ENCODE measurements at regions not wholly inside any gene's neighbourhood (a gene's known extent, or its start where the extent isn't known, plus 50 kb on each side); places are given as distances from the start of the nearest gene placed in this dataset.

- Histone ChIP-seq H3K56ac (replicated peaks; ENCODE audit: insufficient read length, low read depth, low read length) (no peak overlapping the region), H3K4me1 (replicated peaks in 1 of 4; ENCODE audit: control insufficient read depth in 3 of 4, insufficient read depth in 4 of 4, low read length in 3 of 4) (no peaks in the 10 kb centered on the region), H4K8ac (ENCODE audit: extremely low read depth, insufficient read depth, low read length) (no peak overlapping the region), H2BK120ac (replicated peaks; ENCODE audit: low read depth, low read length) (no peak overlapping the region), H4K20me1 (replicated peaks in 1 of 2; ENCODE audit: control insufficient read depth in 1 of 2, insufficient read depth in 2 of 2, low read length in 2 of 2) (no peaks in the 10 kb centered on the region), H3K79me1 (ENCODE audit: low read depth, low read length) (no peaks in the 10 kb centered on the region), H3K4ac (replicated peaks; ENCODE audit: insufficient read length, low read depth, low read length) (no peak overlapping the region), H2BK15ac (ENCODE audit: low read length) (no peak overlapping the region), H3K14ac (ENCODE audit: insufficient read length) (no peak overlapping the region), H3K4me2 (ENCODE audit: insufficient read depth in 1 of 2, low read depth in 2 of 2, low read length in 2 of 2) (no peak overlapping the region), H3K4me3 (ENCODE audit: extremely low read depth in 1 of 4, insufficient read depth in 2 of 4, low read depth in 3 of 4, low read length in 4 of 4) (no peak overlapping the region), H3K79me2 (ENCODE audit: control insufficient read depth in 1 of 2, insufficient read depth in 2 of 2, low read length in 2 of 2) (no peaks in the 10 kb centered on the region), H3K9ac (replicated peaks in 1 of 4; ENCODE audit: extremely low read depth in 1 of 4, low read depth in 3 of 4, low read length in 3 of 4) (no peak overlapping the region), H3K9me3 (ENCODE audit: insufficient read depth in 2 of 2, low read depth in 1 of 2, low read length in 1 of 2) (peaks cover 0 to 2% of the 10 kb centered on the region in 2 experiments; a peak in 1 of 4 replicates), H3K18ac (ENCODE audit: extremely low read depth, low read length) (no peak overlapping the region), H2BK20ac (ENCODE audit: low read length) (no peak overlapping the region), H4K5ac (ENCODE audit: insufficient read length, low read depth, low read length) (no peak overlapping the region), H3K23ac (ENCODE audit: insufficient read length) (no peak overlapping the region), H2AFZ (ENCODE audit: low read length) (no peak overlapping the region), H3K36me3 (ENCODE audit: control insufficient read depth in 2 of 4, insufficient read depth in 4 of 4, low read length in 3 of 4) (no peaks in the 10 kb centered on the region; a peak in 1 of 8 replicates), H3K27ac (ENCODE audit: low read depth, low read length) (no peak overlapping the region), H3K27me3 (replicated peaks in 1 of 4; ENCODE audit: control insufficient read depth in 3 of 4, extremely low read depth in 1 of 4, insufficient read depth in 3 of 4, low read length in 3 of 4) (no peaks in the 10 kb centered on the region), H3K23me2 (ENCODE audit: low read depth, low read length) (no peaks in the 10 kb centered on the region), H4K91ac (replicated peaks; ENCODE audit: insufficient read length, low read length) (no peak overlapping the region), H2BK12ac (ENCODE audit: low read depth, low read length) (no peak overlapping the region), H2AK5ac (ENCODE audit: low read depth, low read length) (no peak overlapping the region), H2BK5ac (ENCODE audit: low read depth, low read length) (no peak overlapping the region)
- FAIRE-seq (no peak), DNase-seq (ENCODE audit: low read depth in 1 of 2, low spot score in 2 of 2) (no peak)
- WGBS, 2 experiments (ENCODE audit: extremely low coverage in 1 of 2, insufficient coverage in 1 of 2, insufficient read length in 1 of 2, insufficient replicate concordance in 2 of 2, low coverage in 1 of 2, low lambda C conversion rate in 2 of 2, missing lambda C conversion rate in 1 of 2), result 94% methylated on average over 1 of the region's 1 CpG; no CpG with 5 or more reads in 1 of the 2 experiments
- CTCF ChIA-PET (ENCODE audit: partially characterized antibody), result no interaction called here
- POLR2A ChIA-PET (ENCODE audit: partially characterized antibody), result no interaction called here
- TF ChIP-seq SIRT6 (IDR thresholded peaks at IDR 0.05; ENCODE audit: low read length) (no peak), POLR2A (IDR thresholded peaks at IDR 0.05; ENCODE audit: control extremely low read depth in 1 of 2, low read depth in 2 of 2, low read length in 2 of 2) (no peak), CREB1 (IDR thresholded peaks at IDR 0.05) (no peak), SIX5 (IDR thresholded peaks at IDR 0.05; ENCODE audit: low read depth, low read length) (no peak), JUN (IDR thresholded peaks at IDR 0.05; ENCODE audit: low read depth, low read length) (no peak), JUND (IDR thresholded peaks at IDR 0.05; ENCODE audit: low read length) (no peak), EGR1 (IDR thresholded peaks at IDR 0.05; ENCODE audit: borderline replicate concordance, low read depth, low read length) (no peak), SP2 (IDR thresholded peaks at IDR 0.05; ENCODE audit: low read length) (no peak), MAFK (IDR thresholded peaks at IDR 0.05; ENCODE audit: low read depth, low read length) (no peak), BRCA1 (IDR thresholded peaks at IDR 0.05; ENCODE audit: low read depth, low read length) (no peak), E2F6 (IDR thresholded peaks at IDR 0.05) (no peak), CTBP2 (IDR thresholded peaks at IDR 0.05; ENCODE audit: borderline replicate concordance, insufficient read depth, insufficient read length, low read length) (no peak), SAP30 (IDR thresholded peaks at IDR 0.05; ENCODE audit: insufficient read depth, insufficient replicate concordance, low read length) (no peak), GABPA (IDR thresholded peaks at IDR 0.05; ENCODE audit: borderline replicate concordance, insufficient read depth, low read length) (no peak)
Measured at GRCh38 chr13:104309431-104309830, 1243.2 kb upstream of the SLC10A2 start.
